Rectal smooth muscle tissue (tissue), 1 donor: ENCODE measurements at regions not wholly inside any gene's neighbourhood (a gene's known extent, or its start where the extent isn't known, plus 50 kb on each side); places are given as distances from the start of the nearest gene placed in this dataset.
A peak's percentile ranks its signal among the peaks of the same experiment; 100 is the strongest.

Experiments
- H3K27ac ChIP-seq: one replicate; pipeline ENCODE4 v1.7.0; 2013; ENCODE audit warnings: low read depth, low read length, inconsistent platforms
- H3K27me3 ChIP-seq: one replicate; pipeline ENCODE4 v1.7.0; 2013; ENCODE audit warnings: low read length; ENCODE audit not compliant: control insufficient read depth, insufficient read depth
- H3K36me3 ChIP-seq: one replicate; pipeline ENCODE4 v1.7.0; 2013; ENCODE audit warnings: low read length; ENCODE audit not compliant: control insufficient read depth, insufficient read depth
- H3K4me1 ChIP-seq: one replicate; pipeline ENCODE4 v1.7.0; 2013; ENCODE audit warnings: low read length; ENCODE audit not compliant: control insufficient read depth, insufficient read depth
- H3K4me3 ChIP-seq: one replicate; pipeline ENCODE4 v1.7.0; 2013; ENCODE audit warnings: low read length
- H3K9ac ChIP-seq: one replicate; pipeline ENCODE4 v1.7.0; 2013; ENCODE audit warnings: low read length

- Histone ChIP-seq H3K27me3 (no peaks in the 10 kb centered on the region), H3K27ac (no peak overlapping the region), H3K4me3 (no peak overlapping the region), H3K36me3 (no peaks in the 10 kb centered on the region), H3K4me1 (no peaks in the 10 kb centered on the region), H3K9ac (no peak overlapping the region)
These were observed 146.8 kb upstream of the RASSF8 start for GRCh38 chr12:25811656-25812126.

- no peak overlapping the region for H3K27ac ChIP-seq
- no peaks in the 10 kb centered on the region for H3K4me1 ChIP-seq
- H3K9ac ChIP-seq = no peak overlapping the region
- no peaks in the 10 kb centered on the region for H3K27me3 ChIP-seq
- no peak overlapping the region for H3K4me3 ChIP-seq
- no peaks in the 10 kb centered on the region for H3K36me3 ChIP-seq
These were observed 146.2 kb upstream of the RASSF8 start for GRCh38 chr12:25812295-25812694.

GRCh38 chr12:25813843-25814242 is 144.6 kb upstream of the RASSF8 start:
- no peaks in the 10 kb centered on the region for H3K36me3 ChIP-seq
- H3K9ac ChIP-seq = no peak overlapping the region
- no peak overlapping the region for H3K27ac ChIP-seq
- H3K27me3 ChIP-seq = no peaks in the 10 kb centered on the region
- H3K4me3 ChIP-seq = no peak overlapping the region
- no peaks in the 10 kb centered on the region for H3K4me1 ChIP-seq

GRCh38 chr12:25816637-25817036 is 141.8 kb upstream of the RASSF8 start:
- Histone ChIP-seq H3K36me3 (no peaks in the 10 kb centered on the region), H3K4me3 (no peak overlapping the region), H3K4me1 (peaks cover 2% of the 10 kb centered on the region), H3K27ac (no peak overlapping the region), H3K27me3 (no peaks in the 10 kb centered on the region), H3K9ac (no peak overlapping the region)

GRCh38 chr12:25817166-25817565 is 141.3 kb upstream of the RASSF8 start:
- H3K4me1 ChIP-seq = peaks cover 2% of the 10 kb centered on the region
- no peak overlapping the region for H3K9ac ChIP-seq
- no peak overlapping the region for H3K27ac ChIP-seq
- no peaks in the 10 kb centered on the region for H3K36me3 ChIP-seq
- no peaks in the 10 kb centered on the region for H3K27me3 ChIP-seq
- H3K4me3 ChIP-seq = no peak overlapping the region

DNA sequence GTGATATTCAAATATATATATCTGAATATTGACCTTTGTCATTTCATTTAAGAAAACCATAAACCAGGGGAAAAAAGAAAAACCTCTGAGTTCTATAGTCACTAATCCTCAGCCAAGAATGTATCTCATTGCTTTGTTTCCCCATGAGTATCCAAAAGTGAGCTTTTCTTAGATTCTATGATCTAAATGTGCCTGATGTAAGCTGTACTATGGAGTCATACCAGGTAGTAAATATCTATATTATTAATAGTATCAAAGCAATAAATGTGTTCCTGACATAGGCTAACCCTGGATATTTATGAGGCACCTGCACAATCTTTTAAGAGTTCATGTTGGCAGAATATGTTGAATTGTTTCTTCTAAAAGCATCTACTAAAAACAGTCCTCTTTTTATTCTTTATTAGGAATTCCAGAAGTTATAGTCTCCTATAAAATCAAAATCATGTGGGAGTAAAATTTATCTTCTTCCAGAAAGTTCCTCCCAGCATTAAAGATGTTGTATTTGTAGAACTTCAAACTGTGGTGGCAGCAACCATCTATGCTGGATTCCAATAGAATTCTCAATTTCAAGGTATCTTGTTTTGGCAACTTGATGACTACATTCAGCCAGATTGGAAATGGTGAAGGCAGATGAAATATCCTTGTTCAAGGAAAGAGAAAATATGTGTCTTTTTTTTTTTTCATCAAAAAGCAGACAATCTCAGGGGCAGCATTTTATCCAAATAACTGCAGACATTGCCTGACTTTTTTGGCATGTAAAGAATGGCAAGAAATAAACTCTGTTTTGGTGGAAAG is 139.7 kb upstream of the RASSF8 start:
- H3K36me3 ChIP-seq = no peaks in the 10 kb centered on the region
- no peak overlapping the region for H3K27ac ChIP-seq

GRCh38 chr12:25819691-25820090 is 138.8 kb upstream of the RASSF8 start:
- Histone ChIP-seq H3K27ac (no peak overlapping the region), H3K9ac (no peak overlapping the region), H3K4me3 (no peak overlapping the region), H3K4me1 (peaks cover 6% of the 10 kb centered on the region), H3K27me3 (no peaks in the 10 kb centered on the region), H3K36me3 (no peaks in the 10 kb centered on the region)

More for the DNA sequence above, 139.7 kb upstream of the RASSF8 start:
- H3K4me1 ChIP-seq = peaks cover 2% of the 10 kb centered on the region
- H3K9ac ChIP-seq = no peak overlapping the region
- H3K27me3 ChIP-seq = no peaks in the 10 kb centered on the region
- H3K4me3 ChIP-seq = no peak overlapping the region

DNA sequence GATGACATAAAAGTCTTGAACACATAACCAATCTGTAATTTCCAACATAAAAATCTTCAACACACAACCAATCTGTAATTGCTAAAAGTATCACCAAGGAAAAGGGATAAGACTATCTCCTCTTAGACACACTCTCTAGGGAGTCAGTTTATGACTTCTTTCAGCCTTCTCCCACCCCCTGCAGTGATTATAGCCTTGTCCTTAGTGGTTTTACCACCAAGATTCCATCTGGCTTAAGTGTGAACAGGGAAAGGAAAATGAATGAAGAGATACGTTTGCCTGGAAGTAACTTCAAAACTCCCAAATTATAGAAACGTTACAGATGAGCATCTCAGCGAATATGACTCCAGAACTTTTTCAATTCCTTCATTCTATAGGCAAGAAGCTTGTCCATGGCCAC is 136.2 kb upstream of the RASSF8 start:
- H3K27me3 ChIP-seq = no peaks in the 10 kb centered on the region
- H3K9ac ChIP-seq = no peak overlapping the region
- H3K4me3 ChIP-seq = no peak overlapping the region
- H3K27ac ChIP-seq = no peak overlapping the region
- peaks cover 9% of the 10 kb centered on the region for H3K4me1 ChIP-seq
- no peaks in the 10 kb centered on the region for H3K36me3 ChIP-seq

GRCh38 chr12:25824734-25825133 is 133.7 kb upstream of the RASSF8 start:
- Histone ChIP-seq H3K4me1 (peaks cover 22% of the 10 kb centered on the region), H3K27ac (peak overlapping the region; percentile 47), H3K9ac (no peak overlapping the region), H3K4me3 (no peak overlapping the region), H3K36me3 (no peaks in the 10 kb centered on the region), H3K27me3 (no peaks in the 10 kb centered on the region)

DNA sequence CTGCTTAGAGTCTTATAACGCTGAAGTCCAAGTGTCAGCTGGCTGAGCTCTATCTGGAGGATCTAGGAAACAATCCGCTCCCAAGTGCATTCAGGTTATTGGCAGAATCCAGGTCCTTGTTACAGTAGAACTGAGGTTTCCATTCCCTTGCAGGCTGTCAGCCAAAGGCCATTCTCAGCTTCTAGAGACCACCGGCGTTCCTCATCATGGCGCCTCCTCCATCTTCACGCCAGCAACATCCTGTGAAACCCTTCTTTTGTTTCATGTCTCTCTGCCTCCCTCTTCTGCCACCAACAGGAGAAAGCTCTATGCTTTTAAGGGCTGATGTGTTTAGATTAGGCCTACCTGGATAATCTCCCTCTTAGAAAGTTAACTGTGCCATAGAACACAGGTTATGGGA is 133.0 kb upstream of the RASSF8 start:
- Histone ChIP-seq H3K9ac (no peak overlapping the region), H3K36me3 (no peaks in the 10 kb centered on the region), H3K4me3 (no peak overlapping the region), H3K4me1 (peaks cover 21% of the 10 kb centered on the region), H3K27me3 (no peaks in the 10 kb centered on the region), H3K27ac (peak overlapping the region; percentile 47)

GRCh38 chr12:25827141-25827540 is 131.3 kb upstream of the RASSF8 start:
- no peak overlapping the region for H3K27ac ChIP-seq
- H3K4me1 ChIP-seq = peaks cover 19% of the 10 kb centered on the region
- no peaks in the 10 kb centered on the region for H3K27me3 ChIP-seq
- H3K9ac ChIP-seq = no peak overlapping the region
- no peak overlapping the region for H3K4me3 ChIP-seq
- H3K36me3 ChIP-seq = no peaks in the 10 kb centered on the region

DNA sequence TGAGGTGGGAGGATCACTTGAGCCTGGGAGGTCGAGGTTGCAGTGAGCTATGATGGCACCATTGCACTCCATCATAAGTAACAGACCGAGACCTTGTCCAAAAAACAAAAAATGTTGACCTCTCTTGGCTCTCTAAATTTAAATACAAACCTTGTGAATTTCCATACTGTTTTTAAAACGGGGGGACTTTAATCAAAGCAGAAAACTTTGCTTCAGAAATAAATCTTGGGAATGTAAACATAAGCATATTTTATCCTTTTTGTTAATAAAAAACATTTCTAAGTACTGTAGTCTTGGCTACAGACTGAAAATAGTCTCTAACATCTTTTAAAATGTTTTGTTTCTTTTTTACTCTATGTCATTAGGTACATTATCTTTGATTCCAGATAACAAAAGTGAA is 130.7 kb upstream of the RASSF8 start:
- H3K4me1 ChIP-seq = peaks cover 19% of the 10 kb centered on the region
- no peaks in the 10 kb centered on the region for H3K36me3 ChIP-seq
- H3K27me3 ChIP-seq = no peaks in the 10 kb centered on the region
- H3K27ac ChIP-seq = no peak overlapping the region
- no peak overlapping the region for H3K9ac ChIP-seq
- no peak overlapping the region for H3K4me3 ChIP-seq

DNA sequence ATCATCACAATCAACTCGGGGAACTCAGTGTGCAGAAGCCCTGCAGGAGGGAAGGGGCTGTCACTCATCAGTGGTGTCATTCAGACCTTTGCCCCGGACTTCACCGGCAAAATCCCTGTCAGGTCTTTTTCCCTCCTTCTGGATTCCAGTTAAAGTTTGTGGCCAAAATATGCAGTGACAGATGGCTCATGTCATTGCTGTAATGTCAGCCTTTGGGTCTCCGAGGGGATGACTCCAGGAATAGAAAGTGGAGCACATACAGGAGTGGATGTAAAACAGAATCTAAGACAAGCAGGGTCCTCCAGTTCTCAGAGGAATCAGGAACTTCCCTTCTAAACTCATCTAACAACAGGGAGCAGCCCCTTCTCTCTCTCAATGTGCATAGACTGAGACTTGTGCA is 130.3 kb upstream of the RASSF8 start:
- H3K36me3 ChIP-seq = no peaks in the 10 kb centered on the region
- H3K27me3 ChIP-seq = no peaks in the 10 kb centered on the region
- H3K27ac ChIP-seq = no peak overlapping the region
- H3K9ac ChIP-seq = no peak overlapping the region
- peaks cover 19% of the 10 kb centered on the region for H3K4me1 ChIP-seq
- H3K4me3 ChIP-seq = no peak overlapping the region
